ENCODE measurements at regions not wholly inside any gene's neighbourhood (a gene's known extent, or its start where the extent isn't known, plus 50 kb on each side); places are given as distances from the start of the nearest gene placed in this dataset.
"Not testable (repeated sequence)": the region's sequence is repeated elsewhere in the genome, so short reads cannot be mapped to it uniquely, and the experiment has no call there.

DNA sequence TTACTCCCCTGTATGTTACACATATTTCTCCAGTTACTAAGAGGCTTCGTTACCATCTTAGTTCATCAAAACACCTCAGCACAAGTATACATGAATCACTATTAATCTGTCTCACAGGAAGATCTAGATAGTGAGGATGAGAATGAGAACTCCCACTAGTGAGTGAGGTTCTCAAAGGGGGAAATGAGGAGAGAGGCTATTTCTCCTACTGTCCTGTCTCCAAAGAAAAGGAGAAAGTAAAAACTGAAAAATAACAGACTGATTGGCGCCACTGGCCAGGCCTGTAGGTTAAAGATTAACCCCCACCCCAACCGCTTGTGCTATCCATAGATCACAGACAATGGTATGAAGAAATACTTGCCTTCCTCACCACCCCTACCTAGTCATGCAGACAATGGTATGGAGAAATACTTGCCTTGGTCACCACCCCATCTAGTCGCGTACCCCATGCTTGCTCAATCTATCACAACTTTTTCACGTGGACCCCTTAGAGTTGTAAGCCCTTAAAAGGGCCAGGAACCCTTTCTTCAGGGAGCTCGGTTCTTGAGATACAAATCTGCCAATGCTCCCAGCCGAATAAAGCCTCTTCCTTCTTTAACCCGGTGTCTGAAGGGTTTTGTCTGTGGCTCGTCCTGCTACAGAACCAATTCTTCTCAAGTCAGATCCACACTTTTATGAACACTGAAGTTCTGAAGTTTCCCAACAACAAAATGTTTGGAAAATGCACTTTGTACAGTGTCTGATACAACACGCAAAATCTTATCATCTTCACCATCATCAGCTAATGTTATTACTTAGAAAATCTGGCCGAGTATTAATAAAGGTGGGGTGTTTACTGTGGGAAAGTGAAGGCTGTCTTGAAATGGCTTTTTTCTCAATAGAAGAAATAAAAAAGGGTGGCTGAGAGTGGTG, 598.1 kb downstream of the UQCRFS1 start:
- DNase-seq = no peak

DNA sequence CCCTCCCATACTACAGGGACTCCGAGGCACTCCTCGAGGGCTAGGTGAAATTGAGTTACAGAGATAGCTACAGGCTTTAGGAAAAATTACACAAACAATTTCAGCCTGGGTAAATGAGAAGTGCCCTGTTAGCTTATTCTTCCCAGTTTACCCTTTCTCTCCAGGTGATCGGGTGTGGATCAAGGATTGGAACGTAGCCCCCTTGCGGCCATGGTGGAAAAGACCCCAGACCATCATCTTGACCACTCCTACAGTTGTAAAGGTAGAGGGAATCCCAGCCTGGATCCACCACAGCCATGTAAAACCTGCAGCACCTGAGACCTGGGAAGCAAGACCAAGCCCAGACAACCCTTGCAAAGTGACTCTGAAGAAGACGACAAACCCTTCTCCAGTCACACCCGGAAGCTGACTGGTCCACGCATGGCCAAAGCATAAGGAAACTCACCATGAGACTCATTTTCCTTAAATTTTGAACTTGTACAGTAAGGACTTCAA, 600.6 kb downstream of the UQCRFS1 start:
- DNase-seq = no peak

DNA sequence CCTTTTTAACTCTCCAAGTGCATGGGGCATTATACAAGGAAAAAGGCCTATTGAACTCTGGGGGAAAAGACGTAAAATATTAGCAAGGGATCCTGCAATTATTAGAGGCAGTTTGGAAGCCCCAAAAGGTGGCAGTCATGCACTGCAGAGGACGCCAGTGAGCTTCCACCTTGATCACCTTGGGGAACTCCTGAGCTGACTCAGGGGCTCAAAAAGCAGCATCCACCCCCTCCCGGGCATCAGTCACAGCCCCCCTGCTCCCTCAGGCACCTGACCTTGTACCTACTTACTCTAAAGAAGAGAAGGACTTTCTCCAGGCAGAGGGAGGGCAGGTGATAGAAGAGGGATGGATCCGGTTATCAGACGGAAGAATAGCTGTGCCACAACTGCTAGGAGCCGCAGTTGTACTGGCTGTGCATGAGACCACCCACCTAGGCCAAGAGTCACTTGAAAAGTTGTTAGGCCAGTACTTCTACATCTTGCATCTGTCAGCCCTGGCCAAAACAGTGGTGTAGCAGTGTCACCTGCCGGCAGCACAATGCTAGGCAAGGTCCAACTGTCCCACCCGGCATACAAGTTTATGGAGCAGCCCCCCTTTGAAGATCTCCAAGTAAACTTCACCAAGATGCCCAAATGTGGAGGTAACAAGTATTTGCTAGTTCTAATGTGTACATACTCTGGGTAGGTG, 601.6 kb downstream of the UQCRFS1 start:
- DNase-seq = not testable (repeated sequence)

DNA sequence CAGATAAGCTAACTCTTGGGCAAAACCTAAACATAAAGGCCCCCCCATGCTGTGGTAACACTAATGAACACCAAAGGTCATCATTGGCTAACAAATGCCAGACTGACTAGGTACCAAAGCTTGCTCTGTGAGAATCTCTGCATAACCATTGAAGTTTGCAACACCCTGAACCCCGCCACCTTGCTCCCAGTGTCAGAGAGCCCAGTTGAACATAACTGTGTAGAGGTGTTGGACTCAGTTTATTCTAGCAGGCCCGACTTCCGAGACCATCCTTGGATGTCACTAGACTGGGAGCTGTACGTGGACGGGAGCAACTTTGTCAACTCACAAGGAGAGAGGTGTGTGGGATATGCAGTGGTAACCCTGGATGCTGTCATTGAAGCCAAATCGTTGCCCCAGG, 602.2 kb downstream of the UQCRFS1 start:
- no peak for DNase-seq

DNA sequence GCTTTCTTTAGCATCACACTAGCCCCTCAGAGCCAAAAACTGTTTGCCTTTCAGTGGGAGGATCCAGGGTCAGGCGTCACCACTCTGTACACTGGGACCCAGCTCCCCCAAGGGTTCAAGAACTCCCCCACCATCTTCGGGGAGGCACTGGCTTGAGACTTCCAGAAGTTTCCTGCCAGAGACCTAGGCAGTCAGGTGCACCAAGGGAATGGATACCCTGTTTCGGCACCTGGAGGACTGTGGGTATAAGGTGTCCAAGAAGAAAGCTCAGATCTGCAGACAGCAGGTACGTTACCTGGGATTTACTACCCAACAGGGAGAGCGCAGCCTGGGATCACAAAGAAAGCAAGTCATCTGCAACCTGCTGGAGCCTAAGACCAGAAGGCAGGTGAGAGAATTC, 603.0 kb downstream of the UQCRFS1 start:
- DNase-seq = no peak

DNA sequence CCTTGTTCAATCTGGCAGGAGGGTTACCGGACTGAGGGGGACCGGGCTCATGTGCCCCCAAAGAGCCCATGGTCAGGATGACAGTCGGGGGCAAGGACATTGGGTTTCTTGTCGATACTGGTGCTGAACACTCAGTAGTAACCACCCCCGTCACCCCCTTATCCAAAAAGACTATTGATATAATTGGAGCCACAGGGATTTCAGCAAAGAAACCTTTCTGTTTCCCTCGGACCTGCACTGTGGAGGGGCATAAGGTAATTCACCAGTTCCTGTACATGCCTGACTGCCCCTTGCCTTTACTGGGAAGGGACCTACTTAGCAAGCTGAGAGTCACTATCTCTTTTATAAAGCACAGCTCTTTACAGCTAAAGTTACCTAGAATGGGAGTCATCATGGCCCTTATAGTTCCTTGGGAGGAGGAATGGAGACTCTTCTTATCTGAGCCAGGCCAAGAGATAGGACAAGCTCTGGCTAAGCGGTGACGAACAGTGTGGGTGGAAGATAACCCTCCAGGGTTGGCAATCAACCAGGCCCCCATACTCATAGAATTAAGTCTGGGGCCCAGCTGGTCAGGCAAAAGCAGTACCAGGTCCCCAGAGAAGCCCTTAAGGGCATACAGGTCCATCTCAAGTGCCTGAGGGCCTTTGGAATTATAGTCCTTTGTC, 603.7 kb downstream of the UQCRFS1 start:
- DNase-seq = no peak

DNA sequence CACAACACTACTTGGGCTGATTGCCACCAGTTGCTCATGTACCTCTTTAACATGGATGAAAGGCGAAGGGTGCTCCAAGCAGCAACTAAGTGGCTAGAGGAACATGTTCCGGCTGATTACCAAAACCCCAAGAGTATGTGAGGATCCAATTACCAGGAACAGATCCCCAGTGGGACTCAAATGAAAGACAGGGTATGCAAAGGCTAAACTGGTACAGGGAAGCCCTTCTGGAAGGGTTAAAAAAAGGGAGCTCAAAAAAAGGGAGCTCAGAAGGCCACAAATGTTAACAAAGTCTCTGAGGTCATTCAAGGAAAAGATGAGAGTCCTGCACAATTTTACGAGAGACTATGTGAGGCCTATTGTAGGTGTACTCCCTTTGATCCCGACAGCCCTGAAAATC, 604.7 kb downstream of the UQCRFS1 start:
- no peak for DNase-seq

DNA sequence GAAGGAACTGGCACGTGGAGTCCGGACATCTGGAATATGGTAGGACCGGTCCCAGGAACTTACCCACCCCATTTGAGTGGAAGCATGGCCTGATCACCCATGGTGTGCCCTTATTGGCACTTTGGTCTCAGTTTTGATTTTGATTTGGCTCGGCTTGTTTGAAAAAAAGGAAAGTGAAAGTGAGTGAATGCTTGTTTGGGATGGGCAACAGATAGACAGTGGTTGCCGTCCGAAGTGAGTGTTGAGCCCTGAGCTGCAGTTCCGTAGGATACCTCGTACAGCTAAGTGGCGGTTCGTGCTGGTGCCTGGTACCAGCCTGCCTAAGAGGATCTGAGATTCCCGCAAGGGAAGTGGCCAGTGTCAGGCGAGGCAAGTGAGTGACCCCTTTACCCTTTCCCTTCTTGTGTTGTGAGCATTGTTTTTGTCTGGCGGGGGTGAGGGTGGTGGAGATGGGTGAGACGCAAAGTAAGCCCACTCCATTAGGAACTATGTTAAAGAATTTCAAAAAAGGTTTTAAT, 605.8 kb downstream of the UQCRFS1 start:
- no peak for DNase-seq

DNA sequence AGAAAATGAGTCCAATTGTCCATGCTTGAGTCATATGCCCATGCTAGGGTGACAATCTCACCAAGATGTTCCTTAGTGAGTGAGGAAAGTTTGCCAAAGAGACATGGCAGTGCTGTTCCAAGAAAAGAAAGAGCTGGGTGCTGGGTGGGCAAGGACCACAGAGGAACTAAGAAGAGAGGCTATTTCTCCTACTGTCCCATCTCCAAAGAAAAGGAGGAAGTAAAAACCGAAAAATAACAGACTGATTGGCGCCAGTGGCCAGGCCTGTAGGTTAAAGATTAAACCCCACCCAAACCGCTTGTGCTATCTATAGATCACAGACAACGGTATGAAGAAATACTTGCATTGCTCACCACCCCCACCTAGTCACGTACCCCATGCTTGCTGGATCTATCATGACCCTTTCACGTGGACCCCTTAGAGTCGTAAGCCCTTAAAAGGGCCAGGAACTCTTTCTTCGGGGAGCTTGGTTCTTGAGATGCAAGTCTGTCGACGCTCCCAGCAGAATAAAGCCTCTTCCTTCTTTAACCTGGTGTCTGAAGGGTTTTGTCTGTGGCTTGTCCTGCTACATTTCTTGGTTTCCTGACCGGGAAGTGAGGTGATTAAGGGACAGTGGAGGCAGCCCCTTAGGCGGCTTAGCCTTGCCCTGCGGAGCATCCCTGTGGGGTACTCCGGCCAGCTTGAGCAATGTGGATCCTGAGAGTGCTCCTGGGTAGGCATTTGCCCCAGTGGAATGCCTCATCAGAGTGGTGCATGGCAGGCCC, 606.5 kb downstream of the UQCRFS1 start:
- DNase-seq = no peak

DNA sequence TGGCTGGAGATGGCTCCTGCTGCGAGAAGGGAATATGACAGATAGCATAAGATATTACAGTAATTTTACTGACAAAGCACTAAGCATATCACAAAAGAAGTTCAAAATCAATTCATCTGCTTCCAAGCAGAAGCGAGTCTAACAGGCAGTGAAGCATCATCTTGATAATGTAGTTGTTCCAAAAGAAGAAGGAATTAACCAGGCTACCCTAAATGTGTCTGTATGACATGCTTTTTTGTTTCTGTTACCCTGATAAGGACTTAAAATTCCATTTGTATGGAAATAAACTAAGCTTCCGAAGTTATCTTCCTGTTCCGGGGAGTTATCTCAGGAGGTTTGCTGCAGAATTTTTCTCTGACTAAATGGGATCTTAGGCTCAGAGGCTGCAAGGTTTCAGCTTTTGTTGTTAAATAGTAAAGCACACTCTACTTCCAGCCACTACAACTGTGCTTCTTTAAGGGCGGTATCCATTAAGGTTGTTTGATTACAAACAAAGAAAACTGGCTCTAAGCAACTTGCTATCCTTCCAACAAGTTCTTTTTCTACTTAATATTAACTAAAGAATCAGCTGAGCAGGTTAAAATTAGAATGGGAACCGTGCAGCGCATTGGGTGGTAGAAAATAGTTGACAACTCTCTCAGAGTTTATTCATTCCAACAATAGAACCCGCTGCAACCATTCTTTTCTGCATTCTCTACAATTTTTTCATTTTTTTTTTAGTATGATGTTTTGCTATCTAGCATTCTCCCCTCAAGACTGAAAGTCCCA, 607.3 kb downstream of the UQCRFS1 start:
- no peak for DNase-seq

DNA sequence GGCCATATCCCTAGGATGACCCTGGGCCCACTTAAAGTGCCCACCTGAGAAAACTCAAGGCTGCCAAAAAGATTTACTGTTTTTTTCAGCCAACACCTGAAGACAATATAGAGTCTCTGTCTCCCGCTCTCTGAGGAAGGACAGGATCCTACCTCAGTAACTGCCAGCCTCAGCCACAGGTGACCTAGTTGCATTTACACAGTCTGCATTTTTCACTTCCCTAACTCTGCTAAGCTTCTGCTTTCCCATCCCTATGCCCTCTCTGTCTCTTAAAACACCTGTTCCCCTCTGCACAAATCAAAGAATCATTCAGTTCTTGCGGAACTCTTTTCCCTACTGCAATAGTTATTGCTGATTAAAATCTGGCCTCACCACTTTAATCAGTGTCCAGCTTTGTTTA, 609.5 kb downstream of the UQCRFS1 start:
- DNase-seq = peak; percentile 20

DNA sequence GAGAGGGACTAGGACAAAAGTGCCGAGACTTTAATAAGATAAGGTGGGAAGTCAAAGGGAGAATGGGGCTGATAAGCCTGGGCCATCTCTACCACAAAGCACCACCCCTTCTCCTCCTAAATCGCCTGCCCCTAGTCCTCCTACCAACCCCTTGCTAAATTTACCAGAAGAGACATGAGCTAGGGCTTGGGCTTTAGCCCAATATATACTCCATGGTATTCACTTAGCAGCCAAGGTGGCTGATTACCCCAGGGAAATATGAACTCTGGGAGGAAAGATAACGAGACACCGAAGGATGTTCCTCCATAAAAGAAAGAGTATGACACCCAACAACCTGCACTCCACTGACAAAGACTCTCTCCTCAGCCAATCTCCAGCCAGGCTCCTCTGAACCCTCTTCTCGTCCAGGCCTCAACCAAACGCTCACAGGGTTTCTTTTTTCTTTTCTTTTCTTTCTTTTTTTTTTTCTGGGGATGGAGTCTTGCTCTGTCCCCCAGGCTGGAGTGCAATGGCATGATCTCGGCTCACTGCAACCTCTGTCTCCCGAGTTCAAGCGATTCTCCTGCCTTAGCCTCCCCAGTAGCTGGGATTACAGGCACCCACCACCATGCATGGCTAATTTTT, 610.2 kb downstream of the UQCRFS1 start:
- DNase-seq = no peak

DNA sequence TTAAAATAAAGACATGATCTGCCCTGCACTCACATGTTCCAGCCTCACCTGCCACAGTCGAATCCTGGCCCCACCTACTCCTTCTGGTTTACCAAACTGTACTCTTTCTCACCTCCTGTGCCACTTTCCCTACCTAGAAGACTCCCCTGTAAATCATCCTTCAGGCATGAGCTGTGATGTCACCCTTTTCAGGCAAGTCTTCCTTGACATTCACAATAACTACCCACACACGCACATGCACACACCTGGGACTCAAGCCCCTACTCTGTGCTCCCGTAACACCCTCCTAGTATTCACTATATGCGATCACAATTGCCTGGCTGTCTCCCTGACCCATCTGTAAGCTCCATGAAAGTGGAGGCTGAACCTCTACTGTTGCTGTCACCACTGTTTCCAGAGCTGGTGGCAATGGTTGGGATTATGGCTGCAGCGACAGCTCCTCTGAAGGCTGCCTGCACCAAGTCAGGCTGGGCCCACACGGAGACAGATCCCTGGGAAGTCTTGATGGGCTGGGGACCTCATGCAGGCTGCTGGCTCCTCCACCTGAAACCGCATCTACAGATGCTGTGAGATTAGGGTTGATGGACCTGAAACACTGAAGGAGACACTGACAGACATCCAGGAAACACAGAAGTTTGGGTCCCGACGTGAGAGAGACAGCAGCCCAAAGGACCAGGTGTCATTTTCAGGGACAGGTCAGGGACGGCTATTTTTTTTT, 611.1 kb downstream of the UQCRFS1 start:
- peak; percentile 31 for DNase-seq

DNA sequence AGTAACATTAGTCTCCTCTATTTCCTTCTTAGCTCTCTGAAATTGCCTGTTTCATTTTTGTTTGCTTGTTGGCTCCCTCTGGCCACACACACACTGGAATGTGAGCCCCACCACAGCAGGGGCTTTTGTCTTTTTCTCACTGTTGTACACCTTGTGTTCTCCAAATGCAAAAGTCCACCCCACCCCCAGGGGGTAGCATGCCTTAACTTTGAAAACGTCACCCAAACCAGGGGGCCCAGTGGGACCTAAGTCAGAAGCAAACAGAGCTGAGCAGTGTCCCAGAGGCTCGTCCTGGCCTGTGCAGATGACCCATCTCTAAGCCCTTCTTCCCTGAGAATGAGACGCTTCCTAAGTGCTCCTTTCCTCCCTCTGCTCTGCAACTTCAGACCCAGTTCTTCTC, 614.1 kb downstream of the UQCRFS1 start:
- no peak for DNase-seq

DNA sequence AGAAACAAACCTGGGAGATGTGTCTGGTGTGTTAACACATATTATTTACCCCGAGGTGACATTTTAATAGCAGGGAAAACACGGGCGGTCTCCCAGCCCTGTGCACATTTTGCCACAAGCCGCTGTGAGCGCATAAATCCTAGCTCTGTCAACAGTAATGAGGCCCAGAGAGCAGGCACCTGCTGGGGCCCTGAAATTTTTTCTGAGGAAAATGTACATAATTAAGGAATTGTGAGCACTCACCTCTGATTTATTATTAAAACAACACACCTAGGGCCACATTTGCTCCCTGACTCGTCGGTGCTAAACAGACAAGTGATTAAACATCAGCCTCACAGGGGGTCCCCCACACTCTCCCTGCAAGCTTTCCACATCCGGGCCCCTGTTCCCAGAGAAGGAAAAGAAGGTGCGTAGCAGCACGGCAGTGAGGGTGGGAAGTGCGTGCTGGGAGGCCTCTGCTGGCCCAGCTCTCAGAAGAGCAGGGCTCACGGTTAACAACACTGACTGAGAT, 616.3 kb downstream of the UQCRFS1 start:
- no peak for DNase-seq

DNA sequence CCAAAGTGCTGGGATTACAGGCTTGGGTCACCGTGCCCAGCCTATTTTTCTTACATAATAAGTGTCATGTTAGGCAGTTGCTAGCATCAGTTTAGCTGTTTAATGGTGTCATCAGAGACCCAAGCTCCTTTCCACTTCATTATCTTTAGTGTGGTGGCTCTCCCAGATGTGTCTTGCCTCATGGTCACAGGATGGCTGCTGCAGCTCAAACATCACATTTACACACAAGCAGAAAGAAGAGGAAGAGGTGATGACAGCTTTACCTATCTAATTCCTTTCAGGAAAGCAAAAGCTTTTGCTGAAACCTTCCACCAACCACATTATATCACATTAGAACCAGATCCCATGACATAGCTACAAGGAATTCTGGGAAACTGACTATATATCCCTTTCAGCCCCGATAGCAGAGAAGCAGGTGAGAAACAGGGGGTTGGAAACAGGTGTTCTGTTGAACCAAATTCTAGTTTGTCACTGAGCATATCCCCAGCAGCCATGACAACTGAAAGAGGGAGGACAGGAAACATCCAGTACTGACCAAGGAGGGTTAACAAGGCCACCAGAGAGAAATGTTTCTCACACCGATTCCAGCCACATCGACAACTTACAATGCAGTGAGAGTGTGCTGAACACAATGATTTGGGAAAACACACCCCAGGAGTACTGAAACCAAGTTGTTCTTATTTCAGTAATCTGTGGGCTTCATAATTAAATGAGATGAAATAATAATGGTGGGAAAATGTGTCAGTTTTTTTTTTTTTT, 617.0 kb downstream of the UQCRFS1 start:
- no peak for DNase-seq

DNA sequence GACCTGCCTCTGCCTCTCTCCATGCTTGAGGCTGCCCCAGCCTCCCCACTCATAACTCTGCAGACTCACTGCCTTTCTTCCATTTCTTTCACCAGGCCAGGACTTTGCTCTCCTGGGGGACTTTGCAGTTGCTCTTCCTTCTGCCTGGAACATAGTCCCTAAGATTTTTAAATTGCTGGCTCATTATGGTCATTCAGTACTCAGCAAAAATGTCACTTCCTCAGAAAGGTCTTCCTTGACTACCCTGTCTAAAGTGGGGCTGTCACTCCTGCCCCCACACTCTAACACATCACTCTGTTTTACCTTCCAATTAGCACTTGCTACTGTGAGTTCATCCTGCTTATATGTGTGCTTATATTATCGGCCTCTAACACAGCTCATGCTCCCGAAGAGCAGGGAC, 618.2 kb downstream of the UQCRFS1 start:
- no peak for DNase-seq

DNA sequence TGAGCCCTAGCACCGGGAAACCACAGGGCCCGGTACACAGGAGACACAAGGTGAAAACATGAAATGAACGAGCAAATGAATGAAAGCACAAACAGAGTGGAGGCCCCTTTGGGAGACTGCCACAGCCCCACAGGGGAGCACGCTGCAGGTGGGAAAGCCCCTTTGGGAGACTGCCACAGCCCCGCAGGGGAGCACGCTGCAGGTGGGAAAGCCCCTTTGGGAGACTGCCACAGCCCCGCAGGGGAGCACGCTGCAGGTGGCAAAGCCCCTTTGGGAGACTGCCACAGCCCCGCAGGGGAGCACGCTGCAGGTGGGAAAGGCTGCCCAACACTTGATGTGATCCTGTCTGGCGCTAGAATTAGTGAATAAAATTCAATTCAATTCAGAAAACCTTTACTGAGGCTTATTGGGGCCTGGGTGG, 623.0 kb downstream of the UQCRFS1 start:
- not testable (repeated sequence) for DNase-seq

DNA sequence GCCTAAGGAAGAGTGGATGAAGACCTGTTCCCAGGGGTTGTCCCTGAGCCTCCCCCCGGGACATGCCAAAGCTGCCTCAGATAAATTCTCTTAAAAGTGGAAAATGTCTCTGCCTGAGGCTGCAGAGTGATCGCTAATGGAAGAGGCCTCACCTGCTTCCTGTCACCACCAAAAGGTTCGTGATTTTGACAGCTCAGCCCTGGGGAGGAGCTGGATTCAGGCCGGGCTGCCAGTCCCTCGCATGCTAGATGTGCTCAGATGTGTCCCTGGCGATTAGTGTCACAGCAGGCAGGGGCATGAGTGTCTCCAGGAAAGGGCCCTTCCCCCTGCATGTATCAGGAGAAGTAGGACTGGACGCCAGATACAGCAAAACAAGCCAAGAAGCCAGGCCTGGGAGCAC, 626.5 kb downstream of the UQCRFS1 start:
- peak; percentile 82 for DNase-seq

DNA sequence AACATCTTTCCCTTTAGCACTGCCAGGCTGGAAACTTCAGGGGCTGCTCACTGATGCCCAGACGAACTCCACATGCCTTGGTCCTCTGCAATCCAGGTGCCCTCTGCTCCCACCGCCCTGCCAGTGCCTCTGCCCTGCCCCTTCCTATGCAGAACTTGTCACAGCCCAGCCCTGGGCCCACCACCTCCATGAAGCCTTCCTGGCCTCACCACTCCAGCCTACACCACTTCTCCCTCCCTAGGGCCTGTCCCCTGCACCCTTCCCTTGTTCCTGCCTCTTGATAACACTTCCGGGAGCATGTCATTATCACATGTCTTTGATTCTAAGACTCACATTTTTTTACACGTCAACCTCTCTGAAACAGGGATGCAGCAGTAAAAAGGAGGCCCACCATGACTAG, 627.2 kb downstream of the UQCRFS1 start:
- DNase-seq = no peak
